Liver (tissue), 8 donors: ENCODE measurements at regions not wholly inside any gene's neighbourhood (a gene's known extent, or its start where the extent isn't known, plus 50 kb on each side); places are given as distances from the start of the nearest gene placed in this dataset.

Experiments used
- DNase-seq: peaks from one replicate; pipeline ENCODE4 v3.0.0-alpha.2; 2017; ENCODE audit warnings: low spot score
- H3K27ac ChIP-seq, 2 donors: one replicate each; pipeline ENCODE4 v1.7.0; 2013; ENCODE audit warnings: inconsistent platforms in 2 of 2, low read length in 2 of 2, control low read depth in 1 of 2, low read depth in 1 of 2, mild to moderate bottlenecking in 1 of 2
- H3K27me3 ChIP-seq, 4 donors: one replicate each; pipeline versions ENCODE4 v1.6.1 to v1.7.0; 2013; ENCODE audit warnings: low read length in 3 of 4, inconsistent platforms in 1 of 4, mild to moderate bottlenecking in 1 of 4, moderate library complexity in 1 of 4; ENCODE audit not compliant: control insufficient read depth in 4 of 4, insufficient read depth in 4 of 4
- H3K36me3 ChIP-seq, 4 donors: one replicate each; pipeline versions ENCODE4 v1.6.1 to v1.7.0; 2013; ENCODE audit warnings: low read length in 3 of 4, mild to moderate bottlenecking in 3 of 4, low read depth in 1 of 4, moderate library complexity in 1 of 4; ENCODE audit not compliant: control insufficient read depth in 4 of 4, insufficient read depth in 3 of 4
- H3K4me1 ChIP-seq, 4 donors: one replicate each; pipeline versions ENCODE4 v1.6.1 to v1.7.0; 2013; ENCODE audit warnings: low read length in 3 of 4, mild to moderate bottlenecking in 3 of 4, moderate library complexity in 1 of 4; ENCODE audit not compliant: control insufficient read depth in 4 of 4, insufficient read depth in 4 of 4
- H3K4me3 ChIP-seq, 3 donors: one replicate each; pipeline versions ENCODE4 v1.6.1 to v1.7.0; 2013; ENCODE audit warnings: low read length in 3 of 3, control low read depth in 1 of 3, low read depth in 1 of 3, mild to moderate bottlenecking in 1 of 3
- H3K9ac ChIP-seq, 2 donors: one replicate each; pipeline ENCODE4 v1.7.0; 2013; ENCODE audit warnings: low read length in 2 of 2, mild to moderate bottlenecking in 2 of 2, moderate library complexity in 2 of 2, control low read depth in 1 of 2, low read depth in 1 of 2
- H3K9me3 ChIP-seq, 4 donors: one replicate each; pipeline versions ENCODE4 v1.6.1 to v1.7.0; 2013; ENCODE audit warnings: low read length in 3 of 4; ENCODE audit not compliant: control insufficient read depth in 4 of 4
- ATF3 ChIP-seq: IDR thresholded peaks from 2 replicates; pipeline ENCODE4 v1.6.1; 2016; ENCODE audit warnings: antibody characterized with exemption
- CTCF ChIP-seq: fragments of 150-350 bp; IDR thresholded peaks from 2 replicates; pipeline ENCODE4 v1.5.1; 2017; ENCODE audit warnings: improper control_type of control experiment, low read depth, low read length; ENCODE audit not compliant: missing input control
- EGR1 ChIP-seq, 2 donors: IDR thresholded peaks; 2 replicates each; pipeline ENCODE4 v1.6.1; 2016 to 2018; ENCODE audit warnings: antibody characterized with exemption in 2 of 2, low read depth in 2 of 2
- FOXA1 ChIP-seq: IDR thresholded peaks from 2 replicates; pipeline ENCODE4 v1.6.1; 2016; ENCODE audit warnings: antibody characterized with exemption
- FOXA2 ChIP-seq: IDR thresholded peaks from 2 replicates; pipeline ENCODE4 v1.6.1; 2016; ENCODE audit warnings: antibody characterized with exemption
- HNF4A ChIP-seq, 2 donors: conservative IDR thresholded peaks; 2 replicates each; pipeline ENCODE4 v1.6.1; 2016; ENCODE audit warnings: antibody characterized with exemption in 2 of 2, mild to moderate bottlenecking in 2 of 2
- NR2F2 ChIP-seq: IDR thresholded peaks from 2 replicates; pipeline ENCODE4 v1.6.1; 2016; ENCODE audit warnings: antibody characterized with exemption
- RAD21 ChIP-seq, 2 donors: IDR thresholded peaks; 2 replicates each; pipeline ENCODE4 v1.6.1; 2016; ENCODE audit warnings: antibody characterized with exemption in 2 of 2, mild to moderate bottlenecking in 2 of 2
- REST ChIP-seq: IDR thresholded peaks from 2 replicates; pipeline ENCODE4 v1.6.1; 2016; ENCODE audit warnings: antibody characterized with exemption, mild to moderate bottlenecking
- RXRA ChIP-seq, 2 donors: IDR thresholded peaks; 2 replicates each; pipeline ENCODE4 v1.6.1; 2017 to 2018; ENCODE audit warnings: antibody characterized with exemption in 2 of 2, mild to moderate bottlenecking in 1 of 2
- TAF1 ChIP-seq: conservative IDR thresholded peaks from 2 replicates; pipeline ENCODE4 v1.6.1; 2016; ENCODE audit warnings: antibody characterized with exemption, mild to moderate bottlenecking
- YY1 ChIP-seq: IDR thresholded peaks from 2 replicates; pipeline ENCODE4 v1.6.1; 2016; ENCODE audit warnings: antibody characterized with exemption, mild to moderate bottlenecking
- ZBTB33 ChIP-seq: IDR thresholded peaks from 2 replicates; pipeline ENCODE4 v1.6.1; 2016; ENCODE audit warnings: antibody characterized with exemption
- WGBS: extraction: QIAGEN DNeasy Blood & Tissue Kit; methylation state at CpG from one replicate; pipeline ENCODE4 v1.1.7; 2013; 5-methylcytosine and 5-hydroxymethylcytosine counted together
- donor health status: healthy.
- donor health status: healthy.
- donor health status: healthy.
- donor health status: healthy.
- donor health status: healthy.

- no peak for TF ChIP-seq REST
Observed at GRCh38 chr10:130409931-130410330, 273.7 kb downstream of the GLRX3 start (continued).

GRCh38 chr10:130411496-130412085 is 275.4 kb downstream of the GLRX3 start:
- no peak overlapping the region for H3K27ac ChIP-seq
- H3K4me3 ChIP-seq: no peak overlapping the region
- no peak overlapping the region for H3K9ac ChIP-seq
- no peaks in the 10 kb centered on the region for H3K27me3 ChIP-seq
- H3K4me1 ChIP-seq: no peaks in the 10 kb centered on the region
- H3K9me3 ChIP-seq: peaks cover 0 to 1% (median 0%) of the 10 kb centered on the region in 4 donors
- no peak for TF ChIP-seq EGR1 (IDR thresholded peaks at IDR 0.05; ENCODE audit: low read depth in 2 of 2)
- TF ChIP-seq RAD21 (IDR thresholded peaks at IDR 0.05): no peak
- TF ChIP-seq HNF4A (conservative IDR thresholded peaks at IDR 0.05): no peak
- TF ChIP-seq NR2F2: no peak
- TF ChIP-seq YY1: no peak
- no peak for TF ChIP-seq TAF1
- TF ChIP-seq FOXA2: no peak
- no peak for TF ChIP-seq RXRA (IDR thresholded peaks at IDR 0.05)
- TF ChIP-seq CTCF: no peak
- TF ChIP-seq FOXA1: no peak
- no peak for TF ChIP-seq REST
- TF ChIP-seq ZBTB33: no peak
- TF ChIP-seq ATF3: no peak
- WGBS: 45% methylated on average over 13 of the region's 13 CpGs
- DNase-seq: no peak
- no peaks in the 10 kb centered on the region for H3K36me3 ChIP-seq
